ENCODE measurements at regions not wholly inside any gene's neighbourhood (a gene's known extent, or its start where the extent isn't known, plus 50 kb on each side); places are given as distances from the start of the nearest gene placed in this dataset.

DNA sequence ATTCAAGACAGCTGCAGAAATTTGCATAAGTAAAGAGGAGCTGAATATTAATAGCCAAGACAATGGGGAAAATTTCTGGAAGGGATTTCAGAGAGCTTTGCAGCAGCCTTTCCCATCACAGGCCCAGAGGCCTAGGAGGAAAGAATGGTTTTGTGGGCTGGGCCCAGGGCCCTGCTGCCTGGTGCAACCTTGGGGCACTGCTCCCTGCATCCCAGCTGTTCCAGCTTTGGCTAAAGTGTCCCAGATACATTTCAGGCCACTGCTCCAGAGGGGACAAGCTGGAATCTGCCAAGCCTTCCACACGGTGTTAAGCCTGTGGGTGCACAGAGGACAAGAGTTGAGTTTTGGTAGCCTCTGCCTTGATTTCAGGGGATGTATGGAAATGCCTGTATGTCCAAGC is 185.6 kb upstream of the SFRP2 start:
- no peak for DNase-seq

DNA sequence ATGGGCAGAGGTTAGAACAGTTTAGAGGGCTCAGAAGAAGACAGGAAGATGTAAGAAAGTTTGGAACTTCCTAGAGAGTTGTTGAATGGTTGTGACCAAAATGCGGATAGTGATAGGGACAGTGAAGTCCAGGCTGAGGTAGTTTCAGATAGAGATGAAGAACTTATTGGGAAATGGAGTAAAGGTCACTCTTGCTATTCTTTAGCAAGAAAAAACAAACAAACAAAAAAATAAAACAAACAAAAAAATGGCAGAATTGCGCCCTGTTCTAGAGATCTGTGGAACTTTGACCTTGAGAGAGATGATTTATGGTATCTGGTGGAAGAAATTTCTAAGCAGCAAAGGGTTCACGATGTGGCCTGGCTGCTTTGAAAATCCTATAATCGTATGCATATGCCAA is 185.1 kb upstream of the SFRP2 start:
- DNase-seq, result no peak

DNA sequence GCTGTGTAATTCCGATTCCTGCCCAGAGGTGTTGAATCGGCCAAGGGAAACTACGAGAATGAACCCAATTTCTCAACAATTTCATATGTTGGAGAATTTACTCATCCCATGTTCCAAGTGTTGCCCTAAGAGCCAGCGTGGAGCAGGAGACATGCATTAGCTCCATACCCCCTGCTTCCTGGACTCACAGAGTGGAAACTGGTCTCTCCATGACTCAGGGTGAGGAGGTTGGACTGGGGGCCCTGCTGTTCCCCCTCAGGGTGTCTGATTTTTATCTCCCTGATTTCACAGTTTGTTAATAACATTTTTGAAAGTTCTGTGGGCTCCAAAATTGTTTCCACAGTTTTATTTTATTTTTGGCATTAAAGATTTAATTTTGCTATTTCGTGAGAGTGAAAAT is 183.0 kb upstream of the SFRP2 start:
- no peak for DNase-seq

DNA sequence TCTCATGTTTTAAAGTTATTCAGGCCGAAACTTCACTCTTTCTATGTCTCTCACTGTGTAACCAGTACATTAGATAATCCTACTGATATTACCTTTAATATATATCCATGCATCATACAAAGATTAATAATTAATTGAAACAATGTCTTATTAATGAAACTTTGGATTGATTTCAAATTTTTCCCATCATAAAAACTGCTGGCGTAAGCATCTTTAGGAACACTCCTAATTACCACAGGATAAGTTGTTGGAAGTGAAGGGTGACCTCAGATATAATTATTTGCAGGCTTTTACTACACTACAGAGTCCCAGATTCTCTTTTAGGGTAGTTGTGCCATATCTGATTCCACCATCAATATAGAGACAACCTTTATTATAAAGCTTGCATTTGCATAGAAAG is 181.3 kb upstream of the SFRP2 start:
- no peak for DNase-seq

DNA sequence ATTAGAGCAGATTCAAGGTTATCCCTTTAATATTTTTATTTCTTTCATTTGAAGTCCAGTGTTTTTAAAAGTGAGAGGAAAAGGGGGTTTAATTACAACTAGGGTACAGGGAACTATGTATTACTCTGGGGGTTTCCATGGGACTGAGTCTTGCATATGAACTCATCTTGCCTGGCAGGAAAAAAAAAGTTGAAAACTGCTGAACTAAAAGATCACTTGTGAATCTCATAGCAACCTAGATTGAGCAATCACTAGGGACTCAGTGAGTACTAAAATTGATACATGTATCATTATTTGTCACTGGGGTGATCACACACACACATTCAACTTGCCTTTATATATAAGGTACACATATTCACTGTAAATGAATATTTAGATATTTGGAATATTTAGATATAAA is 180.7 kb upstream of the SFRP2 start:
- DNase-seq, result no peak

DNA sequence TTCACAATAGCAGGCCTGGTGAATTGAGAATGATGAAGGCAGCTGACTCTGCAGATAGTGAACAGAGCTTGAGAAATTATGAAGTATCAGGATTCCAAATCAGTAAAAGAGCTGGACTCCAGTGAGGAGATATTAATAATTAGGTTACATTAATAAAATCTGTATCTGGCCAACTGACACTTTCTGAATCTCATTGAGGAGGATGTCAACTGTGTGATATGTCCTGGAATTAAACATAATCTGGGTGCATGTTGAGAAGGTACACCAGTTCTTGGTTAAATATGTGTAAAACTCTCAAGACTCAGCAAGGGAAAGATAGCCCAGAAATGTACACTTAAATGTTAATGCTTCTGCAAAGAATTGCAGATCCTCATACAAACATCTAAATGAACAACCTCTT is 177.8 kb upstream of the SFRP2 start:
- no peak for DNase-seq

DNA sequence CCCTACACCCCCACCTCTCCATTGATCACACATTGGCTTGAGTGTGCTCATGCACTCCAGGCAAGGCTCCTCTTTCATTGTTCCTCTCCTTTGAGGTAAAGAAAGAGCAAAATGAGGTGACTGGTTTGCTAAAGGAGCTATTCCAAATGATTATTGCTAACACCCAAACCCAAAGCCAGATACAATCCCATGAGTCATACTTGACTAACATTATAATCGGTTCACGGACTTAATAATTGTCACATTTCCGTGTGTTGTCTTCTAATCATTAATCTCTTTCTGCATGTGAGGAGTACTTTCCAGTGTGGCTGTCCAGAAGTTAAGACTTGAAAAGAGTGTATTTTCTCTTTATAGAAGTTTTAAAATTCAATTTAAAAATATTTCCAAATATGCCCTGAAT is 174.3 kb upstream of the SFRP2 start:
- no peak for DNase-seq

DNA sequence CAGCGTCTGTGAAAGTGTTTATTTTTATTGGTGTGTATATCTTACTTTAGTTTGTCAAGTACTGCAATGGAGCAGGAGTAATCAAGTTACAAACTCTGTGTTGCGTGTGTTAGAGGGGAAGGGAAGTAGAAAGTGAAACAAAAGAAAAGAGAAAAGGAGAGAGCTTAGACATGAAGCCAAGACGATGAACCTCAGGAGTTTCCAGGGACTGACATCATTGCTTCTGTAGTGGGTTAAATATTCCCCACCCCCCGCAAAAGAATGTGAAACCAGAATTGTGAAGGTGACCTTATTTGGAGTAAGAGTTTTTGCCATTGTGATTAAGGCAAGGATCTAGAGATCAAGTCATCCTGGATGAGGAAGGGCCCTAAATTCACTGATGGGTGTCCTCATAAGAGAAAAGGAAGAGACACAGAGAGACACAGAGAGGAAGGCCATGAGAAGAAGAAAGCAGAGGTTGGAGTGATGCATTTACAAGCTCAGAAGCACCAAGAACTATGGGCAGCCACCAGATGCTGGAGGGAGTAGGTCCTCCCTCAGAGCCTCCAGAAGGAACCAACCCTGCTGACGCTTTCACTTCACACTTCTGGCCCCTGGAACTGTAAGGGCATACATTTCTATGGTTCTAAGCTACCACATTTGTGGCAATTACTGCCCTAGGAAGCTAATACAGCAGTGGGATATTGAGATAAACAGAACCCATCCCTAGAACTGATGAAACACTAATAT is 173.6 kb upstream of the SFRP2 start:
- DNase-seq, result peak; percentile 24

DNA sequence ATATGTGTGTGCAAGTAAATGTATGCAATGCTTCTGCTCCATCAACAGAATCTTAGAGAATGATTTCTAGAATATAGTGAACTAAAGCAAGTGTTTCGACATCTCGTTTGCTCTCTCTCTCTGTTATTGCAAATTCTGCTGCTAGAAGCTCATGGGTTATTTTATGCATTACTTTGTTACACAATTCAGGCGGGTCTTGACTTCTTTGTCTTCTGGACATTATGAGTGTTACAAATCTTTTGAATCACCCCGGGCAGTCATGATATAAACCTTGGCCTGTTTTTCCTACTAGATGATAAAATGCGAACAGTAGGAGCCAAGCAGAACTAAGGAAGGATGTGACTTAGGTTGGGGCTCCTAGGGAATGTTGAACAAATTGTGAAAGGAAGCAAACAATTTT is 166.4 kb upstream of the SFRP2 start:
- DNase-seq, result no peak

DNA sequence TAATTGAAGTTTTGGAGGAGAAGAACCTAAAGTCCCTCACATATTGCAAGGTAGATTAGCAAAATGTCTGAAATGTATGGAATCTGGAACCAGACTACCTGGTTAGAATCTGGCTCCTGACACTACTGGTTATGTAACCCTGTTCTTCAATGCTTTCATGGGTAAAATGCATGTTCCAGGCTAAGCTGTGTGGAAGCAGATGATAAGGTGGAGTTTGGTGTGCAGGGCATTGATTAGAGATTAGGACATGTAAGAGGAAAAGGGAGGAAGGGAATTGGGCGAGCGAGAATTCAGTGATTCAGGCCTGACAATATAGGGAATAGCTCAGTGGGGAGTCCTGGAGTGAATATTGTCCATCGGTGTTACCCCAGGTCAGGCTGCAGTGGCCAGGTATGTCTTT is 165.8 kb upstream of the SFRP2 start:
- no peak for DNase-seq

DNA sequence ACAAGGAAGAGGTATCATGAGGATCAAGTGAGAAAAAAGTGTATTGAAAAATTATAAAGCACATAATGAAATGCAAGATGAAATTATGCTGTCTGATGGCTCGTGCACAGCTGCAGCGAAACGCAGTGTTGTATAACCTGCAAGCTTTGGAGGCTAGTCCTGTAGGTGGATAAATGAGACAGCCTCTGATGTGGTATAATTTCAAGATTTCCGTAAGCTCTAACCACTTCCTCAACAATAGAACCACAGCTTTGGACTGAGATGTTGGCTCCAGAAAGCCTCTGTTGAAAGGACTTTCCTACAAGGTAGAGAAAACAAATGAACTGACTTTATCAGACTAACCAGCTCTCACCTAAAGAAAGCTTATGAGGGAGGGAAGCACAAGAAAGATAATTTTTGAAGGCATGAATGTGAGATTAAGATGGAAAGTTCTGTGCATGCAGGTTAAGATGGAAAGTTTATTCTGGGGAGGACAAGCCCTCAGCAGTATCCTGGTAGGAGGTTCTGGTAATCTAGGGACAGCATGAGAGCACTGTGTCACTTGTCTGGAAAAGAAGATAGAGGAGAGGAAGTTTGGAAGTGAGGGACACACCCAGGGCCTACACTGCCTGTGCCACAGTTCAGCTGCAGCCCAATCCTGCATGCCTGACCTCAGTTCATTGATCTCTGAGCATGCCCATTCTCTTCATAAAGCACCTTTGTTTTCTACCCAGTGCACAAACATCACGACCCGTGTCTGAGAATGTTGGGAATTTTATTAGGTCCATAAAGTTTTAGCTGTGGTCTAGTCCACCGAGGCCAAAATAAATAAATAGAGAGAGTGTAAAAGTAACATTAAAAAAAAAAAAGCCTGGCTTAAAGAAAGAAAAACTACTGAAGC is 161.5 kb upstream of the SFRP2 start:
- DNase-seq, result peak; percentile 40

DNA sequence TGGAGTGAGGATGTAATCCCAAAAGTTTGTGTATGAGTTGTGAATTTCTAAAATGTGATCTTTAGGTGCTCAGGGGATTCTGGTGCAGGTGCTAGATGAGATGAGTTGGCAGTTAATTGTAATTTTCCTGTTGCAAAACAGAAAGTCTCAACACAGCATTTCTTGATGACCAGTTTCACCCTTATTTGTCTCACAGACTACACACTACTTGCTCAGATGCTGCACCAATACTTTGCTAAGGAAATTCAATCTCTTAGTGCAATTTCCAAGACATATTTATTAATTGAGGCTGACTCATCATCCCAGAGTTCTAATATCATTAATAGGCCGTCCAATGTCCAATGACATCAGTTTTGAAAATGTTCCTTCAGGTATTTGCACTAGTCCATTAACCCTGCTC is 159.2 kb upstream of the SFRP2 start:
- no peak for DNase-seq

DNA sequence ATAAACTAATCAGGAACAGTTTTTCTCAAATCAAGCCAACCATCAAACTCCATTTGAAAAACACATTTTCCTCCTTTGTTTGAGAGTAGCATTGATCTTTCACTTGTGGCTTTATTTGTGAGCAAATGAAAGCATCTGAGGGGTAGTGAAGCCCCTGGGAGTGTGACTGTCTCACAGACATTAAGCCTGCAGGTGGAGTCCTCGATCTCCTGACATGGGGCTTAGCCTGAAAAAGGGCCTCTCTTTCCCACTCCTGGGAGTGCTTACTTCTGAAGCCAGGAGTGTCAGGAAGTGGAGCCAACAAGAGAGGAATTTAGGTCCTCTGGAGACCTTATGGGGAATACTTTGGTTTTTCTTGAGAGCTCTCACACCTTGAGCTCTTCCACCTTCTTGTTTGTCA is 158.2 kb upstream of the SFRP2 start:
- DNase-seq, result no peak

DNA sequence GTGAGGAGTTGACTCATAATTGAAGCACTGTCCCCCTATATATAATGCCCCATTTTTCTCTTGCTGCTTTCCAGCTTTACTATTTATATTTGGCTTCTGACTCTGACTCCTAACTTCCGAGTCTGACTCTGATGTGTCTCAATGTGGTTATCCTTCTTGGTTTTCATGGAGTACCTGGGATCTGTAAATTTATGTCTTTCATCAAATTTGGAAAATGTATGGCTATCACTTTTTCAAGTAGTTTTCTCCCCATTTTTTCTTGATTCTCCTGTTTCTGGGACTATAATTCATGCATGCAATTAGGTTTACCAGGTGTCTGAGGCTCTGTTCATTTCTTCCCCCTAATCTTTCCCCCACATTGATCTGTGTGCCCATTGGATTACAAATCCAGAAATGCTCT is 156.8 kb upstream of the SFRP2 start:
- DNase-seq, result no peak

DNA sequence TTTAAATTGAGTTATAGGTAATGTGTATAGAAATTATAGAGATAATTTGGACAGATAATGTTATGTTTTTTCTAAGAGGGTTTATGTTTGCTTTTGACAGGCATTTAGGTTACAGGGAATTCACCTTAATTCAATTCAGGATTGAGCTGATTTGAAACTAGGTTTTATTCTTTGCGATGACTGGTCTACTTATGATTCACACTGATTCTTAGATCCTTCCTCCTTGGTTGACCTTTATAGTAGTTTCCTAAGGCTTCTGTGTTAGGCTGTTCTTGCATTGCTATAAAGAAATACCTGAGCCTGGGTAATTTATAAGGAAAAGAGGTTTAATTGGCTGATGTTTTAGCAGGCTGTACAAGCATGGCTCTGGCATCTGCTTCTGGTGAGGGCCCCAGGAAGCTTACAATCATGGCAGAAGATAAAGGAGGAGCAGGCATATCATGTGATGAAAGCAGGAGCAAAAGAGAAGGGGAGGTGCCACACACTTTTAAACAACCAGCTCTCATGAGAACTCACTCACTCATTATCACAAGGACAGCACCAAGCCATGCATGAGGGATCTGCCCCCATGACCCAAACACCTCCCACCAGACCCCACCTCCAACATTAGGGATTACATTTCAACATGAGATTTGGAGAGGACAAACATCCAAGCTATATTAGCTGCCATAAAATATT is 155.0 kb upstream of the SFRP2 start:
- DNase-seq, result no peak

DNA sequence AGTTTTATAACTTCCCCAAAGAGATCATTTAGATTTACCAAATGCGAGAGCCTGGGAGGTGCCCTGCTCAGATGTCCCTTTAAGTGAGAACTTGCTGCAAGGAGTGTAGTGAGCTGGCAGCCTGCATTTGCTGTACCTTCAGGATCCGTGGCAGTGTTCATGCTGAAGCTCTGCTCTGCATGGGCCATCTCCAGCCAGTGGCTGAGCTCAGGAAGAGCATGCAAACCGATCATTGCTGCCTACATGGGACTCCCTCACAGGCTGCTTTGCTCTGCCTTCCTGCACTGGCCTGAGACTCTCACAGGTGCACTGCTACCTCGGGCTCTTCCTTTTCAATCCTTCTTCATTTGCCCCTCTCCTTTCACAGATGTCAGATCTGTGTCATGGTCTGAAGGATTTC is 152.0 kb upstream of the SFRP2 start:
- DNase-seq, result no peak

DNA sequence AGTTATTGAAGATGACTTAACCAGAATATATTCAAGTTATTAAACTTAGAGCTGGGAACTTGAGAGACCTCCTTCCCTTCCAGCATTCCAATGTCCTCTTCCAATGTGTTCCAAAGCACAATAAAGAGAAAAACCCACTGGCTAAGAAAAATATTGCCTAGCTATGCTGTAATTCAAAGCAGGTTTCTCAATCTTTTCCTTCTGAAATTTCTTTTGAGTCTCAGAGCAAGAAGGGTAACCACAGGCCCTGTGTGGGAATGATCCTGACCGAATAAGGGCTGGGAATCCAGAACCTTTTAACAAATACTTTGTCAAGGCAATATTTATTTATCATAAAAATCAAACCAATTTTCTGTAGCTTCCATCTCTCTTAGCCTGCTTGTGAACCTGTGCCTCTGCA is 150.7 kb upstream of the SFRP2 start:
- DNase-seq, result no peak

DNA sequence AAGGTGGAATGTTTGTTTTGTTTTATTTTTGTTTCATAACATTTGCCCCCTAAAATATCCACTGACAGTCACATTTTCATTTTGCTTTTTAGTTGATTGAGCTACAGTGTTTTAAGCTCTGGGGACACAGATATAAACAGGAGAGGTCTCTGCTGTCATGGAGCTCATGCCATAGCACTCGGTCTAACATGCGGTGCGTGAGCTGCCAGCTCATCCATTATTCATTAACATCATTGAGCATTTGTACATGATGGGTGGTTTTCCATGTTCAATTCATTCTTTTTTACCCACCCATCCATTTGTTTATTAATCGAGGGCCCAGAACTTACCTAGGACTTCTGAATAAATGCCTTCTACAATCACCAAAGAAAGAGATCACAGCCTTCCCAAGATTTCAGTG is 150.1 kb upstream of the SFRP2 start:
- no peak for DNase-seq

DNA sequence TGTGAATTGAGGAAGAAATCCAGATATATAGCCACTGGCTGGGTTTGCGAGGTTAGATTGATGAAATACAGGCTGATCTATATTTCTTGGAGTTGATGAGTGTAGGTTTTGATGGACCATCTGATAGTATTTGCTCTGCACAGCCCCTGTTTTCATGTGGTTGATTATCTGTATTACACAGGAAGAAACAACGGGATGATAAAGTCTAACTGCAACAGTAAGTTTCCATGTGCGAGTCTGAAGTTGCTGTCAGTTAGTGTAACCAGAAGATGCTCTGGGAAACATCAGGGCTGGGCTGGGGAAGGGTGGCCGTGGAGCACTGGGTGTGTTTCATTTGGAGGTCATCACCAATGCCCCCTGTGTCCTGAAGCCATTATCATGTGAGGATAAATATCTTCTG is 148.4 kb upstream of the SFRP2 start:
- DNase-seq, result no peak

DNA sequence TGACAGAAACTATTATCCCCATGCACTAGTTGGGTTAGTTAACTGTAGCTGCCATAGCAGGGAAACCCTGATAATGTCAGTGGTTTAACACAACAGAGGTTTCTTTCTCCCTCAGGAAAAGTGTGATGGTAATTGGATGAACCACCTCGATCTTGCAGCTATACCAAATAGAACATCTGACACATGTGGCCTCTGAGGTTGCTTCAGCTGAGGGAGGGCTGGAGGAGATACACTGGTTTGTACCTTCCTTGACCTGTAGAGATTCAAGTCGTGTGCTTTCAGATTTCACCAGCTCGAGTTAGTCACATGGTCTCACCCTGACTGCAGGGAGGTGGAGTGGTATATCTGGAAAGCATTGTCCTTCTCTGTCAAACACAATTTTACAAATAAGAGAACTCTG is 147.2 kb upstream of the SFRP2 start:
- no peak for DNase-seq

DNA sequence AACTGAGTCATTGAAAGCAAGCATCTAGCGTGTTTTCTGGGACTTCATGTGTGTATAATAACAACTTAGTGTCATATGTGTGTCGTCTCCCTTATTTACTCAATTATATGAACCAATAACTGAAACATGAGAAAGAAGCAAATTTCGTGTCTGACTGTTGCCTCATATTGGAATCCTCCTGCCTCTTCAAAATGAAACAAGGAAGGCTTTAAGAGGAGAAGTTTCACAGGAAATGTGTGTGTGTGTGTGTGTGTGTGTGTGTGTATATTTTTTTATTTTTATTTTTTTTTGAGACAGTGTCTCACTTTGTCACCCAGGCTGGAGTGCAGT is 145.8 kb upstream of the SFRP2 start:
- no peak for DNase-seq

DNA sequence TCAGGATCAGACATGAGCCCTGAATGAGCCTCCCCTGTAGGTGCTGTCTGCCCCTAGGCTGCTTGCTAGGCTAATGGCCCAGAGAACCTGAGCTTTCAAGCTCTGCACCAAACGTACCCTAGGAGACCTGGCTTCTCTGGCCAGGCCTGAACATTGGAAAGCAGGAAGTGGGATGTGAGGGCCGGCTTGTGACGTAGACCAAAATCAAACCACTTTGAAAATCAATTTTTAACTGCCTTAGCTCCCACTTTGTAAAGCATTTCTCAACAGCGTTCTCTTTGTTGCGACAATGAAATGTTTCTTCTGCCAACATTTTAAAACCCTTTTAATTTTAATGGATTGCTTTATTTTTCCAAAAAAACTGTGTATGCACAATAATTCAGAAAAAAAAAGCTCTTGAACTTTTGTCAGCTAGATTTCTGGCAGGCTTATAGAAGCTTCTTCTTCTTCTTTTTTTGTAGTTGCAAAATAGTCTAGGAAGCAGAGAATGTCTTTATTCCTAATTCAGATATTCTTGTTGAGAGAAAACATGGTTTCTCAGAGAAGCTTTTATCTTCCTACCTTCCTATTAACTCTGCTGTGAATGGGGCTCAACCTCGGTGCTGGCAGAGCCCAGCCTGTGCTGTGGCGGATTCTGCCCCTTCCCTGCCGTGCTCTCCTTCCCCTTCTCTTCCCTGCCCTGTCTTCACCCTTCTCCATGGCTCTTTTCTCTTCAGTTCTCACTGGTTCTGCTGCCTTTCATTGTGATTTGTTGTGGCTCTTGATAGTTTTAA is 145.2 kb upstream of the SFRP2 start:
- DNase-seq, result no peak

DNA sequence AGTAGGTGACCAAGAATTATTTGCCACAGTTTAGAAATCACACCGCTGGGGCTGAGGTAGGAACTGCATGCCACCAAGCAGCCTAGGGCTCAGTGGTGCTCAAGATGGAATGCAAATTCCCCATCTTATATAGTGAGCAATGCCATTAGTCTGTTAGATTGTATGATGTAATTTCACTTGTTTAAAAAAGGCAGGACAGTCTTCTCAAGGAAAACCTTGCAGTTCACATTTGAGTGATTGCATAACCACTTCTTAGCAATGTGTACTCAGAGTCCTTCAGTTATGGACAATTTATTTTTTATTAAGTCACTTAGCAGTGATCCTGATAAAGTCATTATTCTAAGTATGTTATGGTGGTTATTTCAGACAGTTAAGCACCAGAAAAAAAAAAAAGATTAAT is 142.9 kb upstream of the SFRP2 start:
- no peak for DNase-seq
